CD4-positive, alpha-beta T cell treated with Interleukin-4 for 4 hours (primary cell): ENCODE measurements at regions not wholly inside any gene's neighbourhood (a gene's known extent, or its start where the extent isn't known, plus 50 kb on each side); places are given as distances from the start of the nearest gene placed in this dataset.

Experiments
- DNase-seq: peaks from one replicate; pipeline ENCODE4 v3.0.0-alpha.2; 2020

DNA sequence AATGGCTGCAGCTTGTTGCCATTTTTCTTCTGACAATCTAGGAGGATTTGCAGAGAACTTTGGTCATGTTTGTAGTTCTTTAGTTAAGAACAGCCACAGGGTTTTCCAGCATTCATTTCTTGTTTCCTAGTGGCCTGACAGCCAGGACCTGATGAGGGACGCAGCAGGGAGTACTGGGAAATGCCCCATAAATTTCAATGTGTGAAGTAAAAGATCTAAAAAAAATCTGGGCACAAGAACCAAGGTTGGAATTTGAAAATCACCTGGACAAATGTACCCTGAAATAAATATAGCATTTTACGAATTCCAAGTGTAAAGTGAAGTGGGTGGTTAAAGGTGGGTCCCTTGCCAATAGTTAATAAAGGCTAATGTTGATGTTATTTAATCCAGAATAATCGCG is 195.0 kb downstream of the ZIC1 start:
- no peak for DNase-seq

DNA sequence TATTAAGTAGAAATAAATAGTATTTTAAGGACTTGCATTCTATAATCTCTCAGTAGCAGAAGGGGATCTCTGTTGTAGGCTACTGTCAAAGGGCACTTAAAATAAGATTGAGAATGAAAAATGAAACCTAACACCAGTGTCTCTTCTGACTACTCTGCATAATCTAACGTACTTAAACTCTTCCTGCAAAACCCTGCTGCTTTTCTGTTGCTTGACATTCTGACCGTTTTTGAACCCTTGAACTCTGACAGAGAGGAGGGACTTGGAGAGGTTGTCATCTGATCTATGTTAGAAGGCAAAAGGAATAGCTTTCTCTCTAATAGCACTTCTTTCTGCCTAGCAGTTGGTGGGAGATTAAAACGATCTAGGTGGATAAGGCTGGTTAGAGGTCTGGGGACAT is 204.6 kb downstream of the ZIC1 start:
- no peak for DNase-seq

DNA sequence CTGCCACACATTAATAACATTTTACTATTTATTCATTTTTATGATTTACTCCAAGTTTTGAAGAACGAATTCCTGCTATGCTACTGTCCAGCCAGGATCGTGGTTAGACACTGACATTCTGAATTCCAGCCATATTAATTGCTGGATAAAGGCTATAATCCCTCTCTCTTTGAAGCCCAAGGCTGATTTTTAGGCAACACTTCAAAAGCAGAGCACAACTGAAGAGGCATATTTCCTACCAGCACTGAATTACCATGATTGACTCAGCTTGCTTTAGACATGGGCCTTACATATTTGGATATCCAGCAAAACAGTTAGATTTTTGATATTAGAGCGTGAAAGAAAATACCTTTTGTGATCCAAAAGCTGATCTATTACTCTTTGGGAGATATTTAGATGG is 205.0 kb downstream of the ZIC1 start:
- DNase-seq = no peak

DNA sequence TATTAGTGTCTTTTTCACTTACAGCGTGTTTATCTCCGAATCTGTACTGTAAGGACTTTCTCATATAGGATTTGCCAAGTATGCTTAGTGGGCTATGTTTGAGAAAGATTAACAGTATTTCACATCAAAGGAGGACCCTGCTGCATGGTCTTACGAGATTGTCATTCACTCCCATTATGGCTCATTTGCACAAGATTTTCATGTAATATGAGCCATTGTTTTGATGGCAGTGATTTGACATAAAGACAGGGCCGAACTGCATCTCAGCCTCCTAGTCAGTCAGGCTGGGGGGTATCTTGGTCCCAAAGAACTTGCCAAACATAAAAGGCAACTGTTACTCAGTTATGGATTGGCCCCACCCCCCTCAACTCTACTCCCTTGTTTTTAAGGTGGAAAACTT is 205.9 kb downstream of the ZIC1 start:
- no peak for DNase-seq

DNA sequence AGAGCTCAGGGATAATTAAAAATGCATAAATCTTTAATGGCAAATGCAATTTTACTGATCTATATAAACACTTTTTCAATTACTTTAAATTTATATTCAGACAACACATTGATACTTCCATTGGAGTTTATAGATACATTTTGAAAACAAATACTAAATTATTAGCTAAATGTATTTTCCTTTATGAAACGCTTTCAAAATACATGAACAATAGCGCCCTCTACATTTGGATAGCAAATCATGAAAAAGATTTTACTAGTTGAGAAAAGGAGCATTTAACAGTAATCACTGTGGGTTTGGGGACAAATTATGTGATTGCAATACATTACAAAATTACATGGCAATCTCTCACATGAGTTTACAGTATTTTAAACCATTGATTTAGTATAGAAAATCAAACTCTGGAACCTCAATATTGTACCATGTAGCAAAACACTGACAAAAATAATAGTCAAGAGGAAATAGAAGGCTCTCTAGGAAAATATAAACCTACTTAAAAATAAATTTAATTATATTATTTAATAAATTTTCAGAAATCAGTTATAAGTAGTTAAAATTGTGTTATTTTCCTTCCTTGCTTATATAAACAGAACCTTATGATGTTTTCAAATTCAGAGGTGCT is 207.9 kb downstream of the ZIC1 start:
- no peak for DNase-seq

DNA sequence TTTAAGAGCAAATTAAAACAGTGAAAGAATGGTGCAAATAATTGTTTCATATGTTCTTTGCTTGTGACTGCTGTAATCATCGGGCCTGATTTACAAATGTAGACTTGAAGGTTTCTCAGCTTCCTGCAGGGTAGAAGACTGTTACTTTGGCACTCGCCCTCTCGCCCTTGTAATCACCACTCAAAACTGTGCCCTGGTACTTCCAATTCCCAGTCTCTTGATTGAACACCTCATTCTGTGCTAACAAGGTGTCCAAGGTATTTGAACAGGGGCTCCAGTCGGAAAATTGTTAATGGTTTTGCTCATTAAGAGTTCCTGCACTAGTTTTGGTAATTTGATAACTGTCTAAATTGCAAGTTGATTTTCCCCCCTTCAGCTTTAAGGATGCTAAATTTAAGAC is 209.5 kb downstream of the ZIC1 start:
- no peak for DNase-seq

DNA sequence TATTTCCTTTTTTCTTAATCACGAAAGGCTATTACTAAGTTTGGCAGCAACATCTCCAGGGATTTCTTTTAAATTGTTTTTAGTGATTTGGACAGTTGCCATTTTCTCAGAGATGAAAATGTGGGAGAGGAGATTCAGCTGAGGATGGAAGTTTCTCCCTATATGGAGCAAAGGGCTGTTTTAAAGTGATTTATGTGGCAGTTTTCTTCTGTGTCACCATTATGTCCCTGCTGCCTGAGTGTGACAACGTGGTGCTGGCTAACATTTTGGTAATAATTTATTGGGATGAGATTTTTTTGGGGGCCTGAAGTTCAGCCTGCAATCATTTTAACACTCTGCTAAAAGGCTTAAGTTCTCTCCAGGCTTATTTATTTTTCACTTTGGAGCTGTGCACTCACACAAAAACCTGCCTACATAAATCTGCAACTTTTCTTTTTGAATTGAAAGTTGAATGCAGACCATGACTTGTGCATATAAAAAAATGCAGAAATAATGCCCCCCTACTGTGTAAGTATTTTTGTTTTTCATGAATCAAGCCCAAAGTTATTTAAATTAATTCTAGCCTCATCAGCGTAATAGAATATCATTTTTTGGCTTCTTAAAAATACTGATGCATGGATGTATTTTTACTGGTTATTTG is 210.9 kb downstream of the ZIC1 start:
- DNase-seq = no peak

DNA sequence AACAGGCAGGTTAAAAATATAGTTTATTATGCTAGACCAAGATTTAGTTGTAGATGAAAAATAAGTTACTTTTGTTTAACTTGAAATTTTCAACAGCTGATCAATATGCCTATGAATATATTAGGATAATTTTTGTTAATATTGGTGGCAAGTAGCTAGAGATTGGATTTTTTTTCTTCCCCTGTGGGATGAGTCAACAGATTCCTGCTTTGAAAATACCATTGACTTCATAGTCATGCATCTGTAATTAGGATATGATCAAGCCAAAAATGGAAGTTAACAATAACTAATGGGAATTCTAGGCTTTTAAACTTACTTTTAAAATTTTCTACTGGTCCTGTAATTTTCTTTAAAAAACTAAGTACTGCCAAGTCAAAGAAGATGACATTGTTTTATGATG is 211.7 kb downstream of the ZIC1 start:
- DNase-seq = no peak

DNA sequence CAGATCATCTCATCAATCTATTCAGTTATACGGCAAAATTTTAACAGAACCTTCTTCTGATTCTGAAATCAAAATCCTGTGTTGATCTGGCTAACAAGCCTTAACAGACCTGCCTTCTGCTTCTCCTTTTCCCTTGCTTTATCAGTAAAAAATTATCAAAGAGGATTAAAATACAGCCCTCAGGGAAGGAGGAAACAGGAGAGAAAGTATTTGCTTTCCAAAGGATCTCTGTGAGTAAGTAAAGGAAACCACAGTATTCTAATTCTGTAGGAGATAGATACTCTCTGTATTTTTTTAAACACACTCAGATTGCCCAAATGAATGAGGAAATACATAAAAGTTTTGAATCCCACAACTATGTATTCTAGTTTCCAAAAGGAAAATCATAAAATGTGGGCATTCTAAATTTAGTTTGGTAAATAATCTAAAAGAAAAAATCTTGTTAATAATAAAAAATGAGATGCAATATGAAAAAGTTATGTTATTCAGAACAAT is 221.8 kb downstream of the ZIC1 start:
- no peak for DNase-seq

DNA sequence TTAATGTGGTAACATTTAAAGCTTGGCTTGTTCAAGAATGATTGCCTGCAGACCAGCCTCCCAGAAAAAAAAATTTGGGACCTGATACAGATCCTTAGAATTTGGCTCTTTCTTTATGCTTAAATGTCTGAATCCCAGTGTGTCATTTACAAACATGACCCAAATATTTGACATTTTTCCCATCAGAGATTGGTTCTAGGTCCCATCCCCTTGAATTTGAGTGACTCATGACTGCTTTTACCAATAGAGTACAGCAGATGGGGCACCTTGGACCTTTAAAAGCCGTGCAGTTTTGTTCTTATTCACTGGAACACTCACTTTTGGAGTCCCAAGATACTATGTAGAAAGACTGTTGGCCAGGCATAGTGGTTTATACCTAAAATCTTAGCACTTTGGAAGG is 231.6 kb downstream of the ZIC1 start:
- DNase-seq = no peak

DNA sequence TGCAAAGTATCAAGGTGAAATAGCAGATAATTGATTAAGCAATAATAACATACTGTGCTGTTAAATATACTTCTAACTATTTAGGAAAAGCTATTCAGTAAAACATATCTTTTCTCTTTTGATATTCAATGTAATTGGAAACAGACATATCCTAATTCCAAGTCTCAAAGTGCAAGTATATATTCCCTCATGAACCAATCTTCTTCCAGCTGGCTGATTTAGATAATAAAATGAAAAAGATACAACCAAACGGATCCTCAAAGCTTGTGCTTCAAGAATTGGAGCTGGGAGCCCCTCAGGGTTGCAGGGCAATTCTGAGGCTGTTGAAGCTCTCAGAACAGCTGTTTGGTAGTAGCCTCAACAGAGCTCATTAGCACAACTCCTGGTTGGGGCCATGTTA is 236.6 kb downstream of the ZIC1 start:
- no peak for DNase-seq

DNA sequence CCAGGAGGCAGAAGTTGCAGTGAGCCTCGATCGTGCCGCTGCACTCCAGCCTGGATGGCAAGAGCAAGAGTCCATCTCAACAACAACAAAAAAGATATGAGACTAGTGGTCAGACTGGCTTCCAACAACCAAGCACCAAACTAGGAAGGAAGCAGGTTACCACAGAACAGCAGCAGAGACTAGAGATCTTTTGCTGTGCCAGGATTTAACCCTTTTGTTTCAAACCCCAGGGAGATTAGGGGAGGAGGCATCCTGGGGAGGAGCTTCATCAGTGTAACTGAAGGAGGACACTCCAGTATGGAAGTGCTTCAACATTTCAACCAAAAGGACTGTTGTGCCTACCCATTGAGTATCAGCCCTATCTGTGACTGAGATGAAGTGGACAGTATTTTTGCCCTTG is 240.3 kb downstream of the ZIC1 start:
- no peak for DNase-seq

DNA sequence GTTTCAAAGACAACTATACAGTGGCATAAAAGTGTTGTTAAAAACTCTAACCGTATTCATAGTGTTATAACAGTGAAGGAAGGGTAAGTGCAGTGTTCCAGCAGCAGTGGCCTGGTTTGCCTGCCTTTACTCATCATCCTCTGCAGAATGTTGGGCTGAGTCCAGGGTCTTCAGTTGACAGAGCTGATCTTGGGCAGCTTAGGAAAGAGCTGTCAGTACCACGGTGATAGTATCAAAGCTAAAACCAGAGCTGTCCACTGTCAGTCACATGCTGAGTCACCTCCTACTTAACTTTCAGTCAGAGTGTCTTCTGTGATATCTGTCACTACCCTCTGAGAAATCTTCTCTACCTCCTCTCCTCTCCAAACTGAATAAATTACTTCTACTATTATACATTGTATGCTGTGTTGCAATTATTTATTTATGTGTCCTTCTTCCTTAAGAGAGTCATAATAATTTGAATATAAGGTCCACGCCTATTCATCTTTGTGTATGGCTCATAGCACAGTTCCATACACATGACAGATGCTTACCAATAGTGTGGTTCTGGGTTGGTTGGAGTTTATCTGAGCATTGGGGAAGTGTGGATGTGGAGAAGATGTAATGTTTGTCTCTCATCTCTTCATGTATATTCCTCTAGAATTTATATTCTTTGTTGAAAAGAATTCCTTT is 242.1 kb downstream of the ZIC1 start:
- DNase-seq = no peak

DNA sequence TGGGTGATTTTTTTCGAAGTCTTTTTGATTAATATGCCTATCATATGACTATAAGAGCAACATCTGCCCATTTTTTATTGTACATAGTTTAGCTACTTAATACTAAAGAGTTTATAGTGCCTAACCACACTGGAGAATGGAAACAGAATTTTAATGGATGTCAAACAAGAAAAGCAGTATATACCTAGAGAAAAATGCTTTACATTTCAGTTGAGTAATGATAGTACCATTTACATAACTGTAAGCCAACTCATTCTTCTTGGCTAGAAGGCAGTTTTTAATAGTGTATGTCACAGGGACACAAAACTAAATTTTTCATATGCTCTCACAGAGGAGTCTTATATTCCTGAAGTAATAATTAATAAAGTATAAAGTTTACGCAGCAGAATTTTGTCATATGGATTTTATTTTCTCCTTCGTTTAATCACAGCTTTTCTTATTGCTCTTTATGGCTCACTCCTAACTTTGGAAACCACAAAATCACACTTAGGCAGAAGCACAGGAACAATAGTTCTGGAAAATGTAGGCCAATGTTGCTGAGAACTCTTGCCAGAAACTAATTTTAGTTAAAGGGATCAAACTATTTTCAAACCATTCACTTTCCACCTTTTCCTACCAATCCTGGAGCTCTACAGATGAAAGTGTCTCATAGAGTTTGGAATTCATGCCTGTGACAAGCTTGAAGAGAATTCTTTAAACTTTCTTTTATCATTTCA is 243.6 kb downstream of the ZIC1 start:
- no peak for DNase-seq

DNA sequence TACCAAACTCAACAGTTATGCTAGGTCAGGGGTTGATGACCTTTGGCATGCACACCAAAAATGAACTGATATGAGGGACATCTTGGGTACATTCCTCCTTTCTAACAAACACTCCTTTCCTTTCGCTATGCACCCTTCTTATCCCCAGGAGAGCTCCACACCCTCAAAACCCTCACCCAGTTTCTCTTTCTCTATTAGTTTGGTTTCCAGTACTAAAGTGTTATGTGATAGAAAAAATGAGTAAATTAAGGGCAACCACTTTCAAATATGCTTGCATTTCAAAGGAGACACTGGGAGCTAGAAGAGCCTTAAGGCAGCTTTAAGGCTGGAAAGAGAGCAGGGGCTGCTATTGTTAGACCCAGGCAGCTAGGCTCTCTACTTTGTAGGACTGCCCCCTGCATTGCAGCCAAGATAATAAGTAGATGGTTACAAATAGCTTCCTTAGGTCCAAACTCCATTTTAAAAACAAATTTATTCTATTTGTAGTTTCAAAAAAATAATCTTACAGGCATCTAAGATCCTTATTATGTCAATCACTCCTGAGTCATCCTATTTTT is 244.3 kb downstream of the ZIC1 start:
- DNase-seq = no peak

DNA sequence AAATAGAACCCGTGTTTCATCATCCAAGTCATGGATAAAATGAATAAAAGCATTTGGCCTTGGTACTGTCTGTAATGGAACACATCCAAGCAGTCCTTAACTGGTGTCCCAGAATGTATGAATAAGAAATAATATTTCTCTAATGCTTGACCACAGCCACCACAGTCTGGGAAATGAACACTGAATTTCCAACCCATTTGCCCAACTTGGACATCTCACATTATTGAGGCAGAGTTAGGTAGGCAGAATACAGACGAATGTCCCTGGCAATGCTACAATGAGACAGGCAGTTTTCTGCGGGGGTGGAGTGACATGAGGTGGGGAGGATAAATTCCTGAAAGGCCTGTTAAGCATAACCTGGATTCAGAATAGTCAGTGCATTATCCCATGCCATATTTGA is 245.7 kb downstream of the ZIC1 start:
- no peak for DNase-seq

DNA sequence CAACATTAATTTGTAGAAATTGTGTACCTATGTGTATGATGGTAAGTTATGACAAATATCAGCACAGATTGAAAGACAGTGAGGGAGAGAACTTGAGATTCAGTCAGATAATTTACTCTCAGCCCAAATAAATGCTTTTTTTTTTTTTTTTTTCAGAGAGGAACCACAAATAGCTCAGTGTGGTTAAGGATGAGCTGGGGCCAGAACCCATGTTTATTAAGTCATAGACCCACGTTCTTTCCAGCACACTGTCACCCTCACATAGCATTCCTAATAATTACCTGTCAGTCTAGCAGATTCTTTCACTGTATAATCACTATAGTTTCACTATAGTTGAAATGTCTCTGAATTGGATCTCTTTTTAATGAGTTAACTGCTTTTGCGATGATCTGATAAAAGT is 246.1 kb downstream of the ZIC1 start:
- DNase-seq = no peak

DNA sequence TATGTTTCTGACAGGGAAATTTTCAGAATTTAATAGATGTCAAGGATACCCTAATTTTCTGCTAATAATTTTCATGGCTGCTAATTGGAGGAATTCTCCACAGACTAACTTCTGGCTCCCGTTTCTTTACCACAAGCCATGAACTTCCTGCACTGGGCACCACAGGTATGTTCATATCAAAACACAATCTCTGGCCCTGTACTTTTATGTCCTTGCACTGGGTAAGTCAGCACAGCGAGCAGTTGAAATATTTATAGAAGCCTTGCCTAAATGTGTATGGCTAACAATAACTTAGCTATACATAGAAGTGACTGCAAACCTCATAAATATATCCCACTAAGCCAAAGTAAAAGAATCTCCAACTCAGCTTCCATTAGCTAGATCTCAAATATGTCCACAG is 246.9 kb downstream of the ZIC1 start:
- no peak for DNase-seq

DNA sequence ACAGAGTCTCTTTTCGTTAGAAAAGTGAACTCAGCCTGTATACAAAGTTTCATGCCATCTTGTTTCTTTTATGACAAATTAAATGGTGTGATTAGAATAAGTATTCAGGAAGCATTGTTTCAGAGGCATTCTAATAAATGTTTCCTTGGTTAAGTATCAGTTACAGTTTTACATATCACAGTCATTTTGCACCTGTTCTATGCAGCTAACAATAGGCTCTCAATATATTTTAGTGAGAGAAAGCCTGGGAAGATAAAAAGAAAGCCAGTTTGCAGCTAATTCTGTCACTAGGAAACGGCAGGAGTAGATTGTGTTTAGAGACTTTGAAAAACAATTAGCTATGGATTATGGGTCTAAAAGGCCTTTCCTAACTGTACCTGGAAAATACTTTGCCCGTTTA is 252.8 kb downstream of the ZIC1 start:
- no peak for DNase-seq

DNA sequence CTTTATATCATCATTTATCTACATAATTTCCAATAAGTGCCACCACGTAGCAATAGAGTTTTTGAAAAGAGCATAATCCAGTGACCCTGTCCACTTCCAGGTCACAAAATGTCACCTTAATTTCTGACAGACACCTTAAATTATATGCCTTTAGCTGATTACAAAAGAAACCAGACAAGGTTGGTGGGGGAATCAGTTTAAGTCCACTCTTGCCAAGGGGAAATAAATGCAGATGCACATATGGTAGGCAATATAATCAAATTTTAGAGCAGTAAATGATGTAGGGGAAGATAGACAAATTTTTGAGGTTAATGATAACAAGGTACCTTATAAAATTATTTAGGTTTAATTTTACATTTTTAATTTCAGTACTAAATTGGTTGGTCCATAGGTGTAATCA is 253.5 kb downstream of the ZIC1 start:
- DNase-seq = no peak

DNA sequence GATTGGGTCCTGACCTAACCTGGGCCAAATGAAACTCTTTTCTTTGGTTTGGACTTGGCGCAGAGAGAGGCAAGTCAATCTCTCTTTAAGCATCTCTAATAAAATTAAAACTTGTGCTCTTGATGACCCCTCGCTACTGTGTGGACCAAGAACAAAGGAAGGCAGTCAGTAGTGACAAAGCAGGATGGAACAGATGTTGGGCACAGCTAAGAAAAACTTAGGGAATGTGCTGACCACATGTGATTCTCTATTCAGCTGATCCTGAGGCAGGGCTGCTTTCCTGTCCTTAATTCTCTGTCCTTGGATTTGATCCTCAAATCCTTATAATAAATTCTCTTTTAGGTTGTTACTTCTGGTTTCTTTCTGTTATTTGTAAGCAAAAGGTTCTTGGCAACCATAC is 259.9 kb downstream of the ZIC1 start:
- DNase-seq = no peak

DNA sequence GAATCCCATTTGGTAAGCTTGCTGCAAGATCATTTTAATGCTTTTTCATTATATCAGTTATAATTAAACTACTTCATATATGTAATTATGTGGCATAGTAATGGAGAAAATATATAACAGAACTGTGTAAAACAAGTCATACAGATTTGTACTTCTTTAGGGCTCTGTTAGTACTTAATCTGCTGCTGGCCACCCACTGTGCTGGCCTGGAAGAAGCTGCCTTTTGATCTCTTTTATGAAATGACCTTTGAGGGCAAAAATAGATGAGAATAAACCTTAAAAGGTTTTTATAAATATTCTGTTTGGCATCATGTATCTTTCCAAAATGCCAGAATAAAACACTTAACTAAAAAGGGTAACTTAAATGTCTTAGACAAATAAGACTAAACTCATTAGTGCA is 262.9 kb downstream of the ZIC1 start:
- no peak for DNase-seq

DNA sequence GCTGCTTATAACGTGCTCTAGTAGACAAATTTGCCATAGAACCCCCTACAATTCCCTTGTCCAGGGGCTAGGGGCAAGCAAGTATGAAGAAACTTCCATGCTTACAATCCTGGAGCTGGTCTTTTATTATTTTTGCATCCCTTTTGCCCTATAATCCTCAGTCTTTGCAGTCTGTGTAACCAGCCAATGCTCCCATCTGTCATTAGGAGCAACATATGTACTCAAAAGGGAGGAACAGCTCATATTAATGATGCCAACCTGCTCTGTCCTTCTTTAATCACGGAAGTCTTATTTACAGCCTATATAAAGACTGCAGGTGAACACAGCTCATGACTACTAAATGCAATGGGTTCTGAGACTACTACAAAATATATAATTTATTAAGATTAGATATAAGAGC is 263.3 kb downstream of the ZIC1 start:
- DNase-seq = no peak

DNA sequence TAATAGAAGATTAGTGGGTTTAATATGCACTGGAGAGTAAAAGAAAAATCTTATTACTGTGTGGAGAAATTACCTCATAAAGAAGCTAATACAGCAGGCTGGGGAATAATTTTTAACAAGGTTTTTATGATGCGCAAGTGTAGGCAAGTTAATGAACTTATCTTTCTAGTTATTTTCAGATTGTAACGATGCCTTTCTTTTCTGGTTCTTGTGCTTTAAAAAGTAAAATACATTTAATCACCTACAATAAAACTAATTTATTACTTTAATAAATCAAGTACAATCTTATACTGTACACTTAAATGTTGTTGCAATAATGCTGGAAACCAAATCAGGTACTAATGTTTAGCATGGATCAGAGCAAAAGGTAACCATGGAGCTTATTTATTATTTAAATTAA is 266.6 kb downstream of the ZIC1 start:
- no peak for DNase-seq
